22Rv1 (cell line): ENCODE measurements at regions not wholly inside any gene's neighbourhood (a gene's known extent, or its start where the extent isn't known, plus 50 kb on each side); places are given as distances from the start of the nearest gene placed in this dataset.

Experiments used
- CTCF ChIP-seq: fragments of 450-650 bp; IDR thresholded peaks from 2 replicates; pipeline ENCODE4 v1.5.1; 2017; ENCODE audit warnings: mild to moderate bottlenecking
- ZFX ChIP-seq: fragments of 450-650 bp; IDR thresholded peaks from 2 replicates; pipeline ENCODE4 v1.6.1; 2017; ENCODE audit warnings: antibody characterized with exemption, borderline replicate concordance

GRCh38 chr2:107278672-107279071, 392.7 kb upstream of the ST6GAL2 start:
- TF ChIP-seq CTCF: no peak
- no peak for TF ChIP-seq ZFX
